NCI-H460 (cell line): ENCODE measurements at regions not wholly inside any gene's neighbourhood (a gene's known extent, or its start where the extent isn't known, plus 50 kb on each side); places are given as distances from the start of the nearest gene placed in this dataset.

Source experiments
- DNase-seq: peaks from one replicate; pipeline ENCODE4 v3.0.0-alpha.2; 2016; ENCODE audit warnings: low read depth; ENCODE audit errors: extremely low read depth
- small RNA-seq, 2 experiments: library from RNA; depleted of rRNA; stranded (forward); fragments of <200 nt; gene quantifications; one replicate each; pipeline ENCODE3, GENCODE V24; 2014

- DNase-seq, result no peak
Observed at GRCh38 chr22:46100401-46101105, 49.8 kb upstream of the PPARA start.

Small RNA genes in the stretch of these regions (small RNA-seq; reads per million reads assigned to genes)
- gene MIR3619, result 0 to 0.02 reads per million in 2 experiments
